Activated T-helper 1 cell treated with anti-CD3 and anti-CD28 coated beads, Interleukin-12 subunit alpha, Interleukin-12 subunit beta, Interleukin-2, Interleukin-4 antibody, amounts not matched to agents 30 ng/mL and 10 ng/mL and 1 ng/mL, durations not matched to agents 14 hours and 24 hours and 36 hours (primary cell): ENCODE measurements at regions not wholly inside any gene's neighbourhood (a gene's known extent, or its start where the extent isn't known, plus 50 kb on each side); places are given as distances from the start of the nearest gene placed in this dataset.
"Not testable (repeated sequence)": the region's sequence is repeated elsewhere in the genome, so short reads cannot be mapped to it uniquely, and the experiment has no call there.

ENCODE experiments used
- DNase-seq: peaks from one replicate; pipeline ENCODE4 v3.0.0; 2021; ENCODE audit warnings: low spot score
- H3K27ac Mint-ChIP-seq: one replicate; pipeline ENCODE4 v1.8.0; 2021; ENCODE audit warnings: mild to moderate bottlenecking, mixed read lengths
- H3K27me3 Mint-ChIP-seq: one replicate; pipeline ENCODE4 v1.8.0; 2022; ENCODE audit warnings: mild to moderate bottlenecking, moderate library complexity, mixed read lengths; ENCODE audit not compliant: insufficient read depth
- H3K36me3 Mint-ChIP-seq: one replicate; pipeline ENCODE4 v1.8.0; 2021; ENCODE audit warnings: low read depth, mixed read lengths
- H3K4me1 Mint-ChIP-seq: one replicate; pipeline ENCODE4 v1.8.0; 2021; ENCODE audit warnings: low read depth, mixed read lengths
- H3K4me3 Mint-ChIP-seq: one replicate; pipeline ENCODE4 v1.8.0; 2021; ENCODE audit warnings: mild to moderate bottlenecking, moderate library complexity, mixed read lengths
- H3K9me3 Mint-ChIP-seq: one replicate; pipeline ENCODE4 v1.8.0; 2021; ENCODE audit warnings: mixed read lengths
- intact Hi-C: fragments of 100-400 bp; cut with micrococcal nuclease; formaldehyde crosslinking; loops from one replicate; pipeline ENCODE4 v1.15.1; 2024

GRCh38 chr18:71362140-71362539 lies 1073.3 kb downstream of the SOCS6 start:
- H3K9me3 Mint-ChIP-seq: peaks cover 11% of the 10 kb centered on the region
- H3K4me3 Mint-ChIP-seq: no peak overlapping the region
- no peak for DNase-seq
- no peaks in the 10 kb centered on the region for H3K36me3 Mint-ChIP-seq
- intact Hi-C loops: no loop called here
- H3K27me3 Mint-ChIP-seq: no peaks in the 10 kb centered on the region
- no peak overlapping the region for H3K27ac Mint-ChIP-seq
- no peaks in the 10 kb centered on the region for H3K4me1 Mint-ChIP-seq

GRCh38 chr18:71355599-71355998 lies 1066.8 kb downstream of the SOCS6 start:
- intact Hi-C loops, DNase-seq, H3K36me3 Mint-ChIP-seq, H3K27me3 Mint-ChIP-seq, H3K27ac Mint-ChIP-seq, H3K9me3 Mint-ChIP-seq, H3K4me1 Mint-ChIP-seq, H3K4me3 Mint-ChIP-seq: not testable (repeated sequence)

GRCh38 chr18:71352618-71353017 lies 1063.8 kb downstream of the SOCS6 start:
- intact Hi-C loops: no loop called here
- H3K4me1 Mint-ChIP-seq: no peaks in the 10 kb centered on the region
- H3K9me3 Mint-ChIP-seq: no peaks in the 10 kb centered on the region
- no peak for DNase-seq
- no peaks in the 10 kb centered on the region for H3K36me3 Mint-ChIP-seq
- no peak overlapping the region for H3K27ac Mint-ChIP-seq
- H3K27me3 Mint-ChIP-seq: no peaks in the 10 kb centered on the region
- no peak overlapping the region for H3K4me3 Mint-ChIP-seq

- Mint-ChIP-seq H3K4me3 (no peak overlapping the region), H3K27ac (no peak overlapping the region), H3K9me3 (no peaks in the 10 kb centered on the region), H3K4me1 (no peaks in the 10 kb centered on the region), H3K27me3 (no peaks in the 10 kb centered on the region), H3K36me3 (no peaks in the 10 kb centered on the region)
- intact Hi-C loops: no loop called here
- no peak for DNase-seq
These were observed 1047.8 kb downstream of the SOCS6 start for GRCh38 chr18:71336576-71337210.

- intact Hi-C loops: no loop called here
- no peak for DNase-seq
- Mint-ChIP-seq H3K4me1 (no peaks in the 10 kb centered on the region), H3K9me3 (no peaks in the 10 kb centered on the region), H3K36me3 (no peaks in the 10 kb centered on the region), H3K27ac (no peak overlapping the region), H3K27me3 (no peaks in the 10 kb centered on the region), H3K4me3 (no peak overlapping the region)
These were observed 1040.7 kb downstream of the SOCS6 start for GRCh38 chr18:71329563-71329962.

- H3K36me3 Mint-ChIP-seq: no peaks in the 10 kb centered on the region
- no peak for DNase-seq
- no peaks in the 10 kb centered on the region for H3K9me3 Mint-ChIP-seq
- no peaks in the 10 kb centered on the region for H3K4me1 Mint-ChIP-seq
- no peak overlapping the region for H3K27ac Mint-ChIP-seq
- intact Hi-C loops: no loop called here
- no peak overlapping the region for H3K4me3 Mint-ChIP-seq
- H3K27me3 Mint-ChIP-seq: no peaks in the 10 kb centered on the region
These were observed 1040.3 kb downstream of the SOCS6 start for GRCh38 chr18:71329114-71329513.

GRCh38 chr18:71327850-71328249 lies 1039.0 kb downstream of the SOCS6 start:
- H3K27me3 Mint-ChIP-seq: no peaks in the 10 kb centered on the region
- intact Hi-C loops: no loop called here

GRCh38 chr18:71327441-71327840 lies 1038.6 kb downstream of the SOCS6 start:
- Mint-ChIP-seq H3K36me3 (no peaks in the 10 kb centered on the region), H3K4me3 (no peak overlapping the region), H3K27ac (no peak overlapping the region), H3K9me3 (no peaks in the 10 kb centered on the region), H3K4me1 (no peaks in the 10 kb centered on the region), H3K27me3 (no peaks in the 10 kb centered on the region)
- no peak for DNase-seq
- intact Hi-C loops: no loop called here

More at GRCh38 chr18:71327850-71328249, 1039.0 kb downstream of the SOCS6 start:
- H3K9me3 Mint-ChIP-seq: no peaks in the 10 kb centered on the region
- H3K4me1 Mint-ChIP-seq: no peaks in the 10 kb centered on the region
- no peaks in the 10 kb centered on the region for H3K36me3 Mint-ChIP-seq
- no peak overlapping the region for H3K4me3 Mint-ChIP-seq
- DNase-seq: no peak
- no peak overlapping the region for H3K27ac Mint-ChIP-seq

GRCh38 chr18:71326826-71327225 lies 1038.0 kb downstream of the SOCS6 start:
- intact Hi-C loops: no loop called here
- Mint-ChIP-seq H3K9me3 (no peaks in the 10 kb centered on the region), H3K4me3 (no peak overlapping the region), H3K4me1 (no peaks in the 10 kb centered on the region), H3K27ac (no peak overlapping the region), H3K27me3 (no peaks in the 10 kb centered on the region), H3K36me3 (no peaks in the 10 kb centered on the region)
- no peak for DNase-seq

GRCh38 chr18:71324356-71324755 lies 1035.5 kb downstream of the SOCS6 start:
- intact Hi-C loops: no loop called here
- H3K4me1 Mint-ChIP-seq: no peaks in the 10 kb centered on the region
- H3K36me3 Mint-ChIP-seq: no peaks in the 10 kb centered on the region
- H3K9me3 Mint-ChIP-seq: no peaks in the 10 kb centered on the region
- no peak overlapping the region for H3K4me3 Mint-ChIP-seq
- H3K27ac Mint-ChIP-seq: no peak overlapping the region
- H3K27me3 Mint-ChIP-seq: no peaks in the 10 kb centered on the region
- DNase-seq: no peak

GRCh38 chr18:71322201-71322600 lies 1033.4 kb downstream of the SOCS6 start:
- DNase-seq: no peak
- no peak overlapping the region for H3K4me3 Mint-ChIP-seq
- no peaks in the 10 kb centered on the region for H3K4me1 Mint-ChIP-seq
- H3K27me3 Mint-ChIP-seq: no peaks in the 10 kb centered on the region
- H3K36me3 Mint-ChIP-seq: no peaks in the 10 kb centered on the region
- intact Hi-C loops: no loop called here
- no peaks in the 10 kb centered on the region for H3K9me3 Mint-ChIP-seq
- H3K27ac Mint-ChIP-seq: no peak overlapping the region

- intact Hi-C loops: no loop called here
- H3K36me3 Mint-ChIP-seq: no peaks in the 10 kb centered on the region
These were observed 1032.5 kb downstream of the SOCS6 start for GRCh38 chr18:71321319-71321718.

GRCh38 chr18:71304856-71305255 lies 1016.0 kb downstream of the SOCS6 start:
- no peaks in the 10 kb centered on the region for H3K27me3 Mint-ChIP-seq
- no peak overlapping the region for H3K4me3 Mint-ChIP-seq
- H3K9me3 Mint-ChIP-seq: no peaks in the 10 kb centered on the region
- no peaks in the 10 kb centered on the region for H3K4me1 Mint-ChIP-seq
- no peaks in the 10 kb centered on the region for H3K36me3 Mint-ChIP-seq
- no peak for DNase-seq
- no peak overlapping the region for H3K27ac Mint-ChIP-seq
- intact Hi-C loops: no loop called here

More at GRCh38 chr18:71321319-71321718, 1032.5 kb downstream of the SOCS6 start:
- H3K9me3 Mint-ChIP-seq: no peaks in the 10 kb centered on the region
- no peaks in the 10 kb centered on the region for H3K27me3 Mint-ChIP-seq
- H3K4me3 Mint-ChIP-seq: no peak overlapping the region
- H3K4me1 Mint-ChIP-seq: no peaks in the 10 kb centered on the region
- H3K27ac Mint-ChIP-seq: no peak overlapping the region
- DNase-seq: no peak

GRCh38 chr18:71303743-71304142 lies 1014.9 kb downstream of the SOCS6 start:
- DNase-seq: not testable (repeated sequence)

More at GRCh38 chr18:71303743-71304142, 1014.9 kb downstream of the SOCS6 start:
- H3K27me3 Mint-ChIP-seq, H3K4me3 Mint-ChIP-seq, H3K27ac Mint-ChIP-seq, H3K36me3 Mint-ChIP-seq, H3K4me1 Mint-ChIP-seq, H3K9me3 Mint-ChIP-seq, intact Hi-C loops: not testable (repeated sequence)
